Prostate gland (tissue), 2 donors: ENCODE measurements at regions not wholly inside any gene's neighbourhood (a gene's known extent, or its start where the extent isn't known, plus 50 kb on each side); places are given as distances from the start of the nearest gene placed in this dataset. TPM values are rescaled to one million over a fixed set of nuclear protein-coding genes. Genes with fewer than 3 reads are reported as not detected.

ENCODE experiments used
- microRNA counts, 2 donors: library from miRNA; unstranded; fragments of <30 nt; microRNA quantifications; one replicate each; lab custom pipeline; 2016 to 2017
- microRNA-seq: library from miRNA; unstranded; fragments of <30 nt; microRNA quantifications from one replicate; pipeline ENCODE4, GENCODE V29; 2016
- small RNA-seq, 2 donors: library from RNA; depleted of rRNA; stranded (forward); fragments of <200 nt; gene quantifications; one replicate each; pipeline ENCODE3, GENCODE V24; 2016

MicroRNAs encoded in the stretch of these regions (microRNA counts, 767-probe panel; counts per million panel counts)
- microRNA hsa-miR-1299 (lab: Ali Mortazavi, UCI) = 0 to 431 counts per million in 2 donors

Small RNAs in the stretch of these regions (microRNA-seq; reads per million reads assigned to microRNA genes)
- gene MIR1299 = not detected

Small RNAs in the stretch of these regions (small RNA-seq; reads per million reads assigned to genes)
- gene AL353626.2 (0 reads per million in 2 donors), gene MIR1299 (0 reads per million in 2 donors)
